ENCODE measurements at regions not wholly inside any gene's neighbourhood (a gene's known extent, or its start where the extent isn't known, plus 50 kb on each side); places are given as distances from the start of the nearest gene placed in this dataset.

DNA sequence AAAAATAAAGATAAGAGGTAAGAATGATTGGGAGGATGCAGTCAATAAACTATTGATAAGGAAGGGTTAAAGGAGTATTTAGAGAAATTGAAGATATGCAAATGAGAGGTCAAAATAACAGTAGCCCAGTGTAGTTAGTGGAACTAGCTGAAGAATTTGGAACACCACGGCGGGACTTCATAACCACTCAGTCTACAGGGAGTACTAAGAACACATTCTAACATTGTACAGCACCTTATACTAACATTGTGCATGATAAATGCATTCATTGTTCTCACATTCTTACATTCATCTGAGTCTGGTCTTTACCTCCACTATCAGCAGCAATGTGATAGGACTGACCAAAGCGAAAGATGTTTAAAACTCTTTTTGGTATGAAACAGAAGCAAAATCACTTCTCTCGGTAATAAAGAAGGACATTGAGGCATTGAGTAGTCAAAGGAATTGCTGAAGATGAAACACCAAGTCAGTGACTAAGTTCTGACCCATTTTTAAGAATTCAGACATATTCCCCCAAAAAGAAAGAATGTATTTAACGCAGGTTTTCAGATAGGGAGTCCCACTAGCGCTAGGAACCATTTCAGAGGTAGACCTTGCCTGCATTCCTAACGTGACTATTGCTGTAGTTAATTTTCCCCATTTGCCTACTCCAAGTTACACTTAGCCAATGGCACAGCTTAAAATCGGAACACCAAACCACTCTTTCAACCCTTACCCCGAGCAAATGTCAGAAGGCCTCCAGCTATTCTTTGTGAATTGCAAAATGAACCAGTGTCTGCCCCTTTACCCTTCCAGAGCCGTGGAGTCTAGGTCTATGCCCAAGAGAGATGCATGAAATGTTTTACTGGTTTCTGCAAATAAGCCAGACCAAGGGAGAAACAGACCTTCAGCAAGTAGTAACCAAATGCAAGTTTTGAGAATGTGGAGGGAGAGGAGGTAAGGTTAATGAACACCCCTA is 108.8 kb upstream of the IRF2BP2 start:
- TF ChIP-seq ZBTB20 (tag by site-specific recombination; IDR thresholded peaks at IDR 0.05), result no peak
- no peak for TF ChIP-seq ZSCAN30 (tag by site-specific recombination; IDR thresholded peaks at IDR 0.05)
- TF ChIP-seq ZNF19 (tag by site-specific recombination; IDR thresholded peaks at IDR 0.05; ENCODE audit: low read depth), result no peak
- no peak for TF ChIP-seq KLF10 (tag by site-specific recombination; IDR thresholded peaks at IDR 0.05)
- TF ChIP-seq, protein P1, sequence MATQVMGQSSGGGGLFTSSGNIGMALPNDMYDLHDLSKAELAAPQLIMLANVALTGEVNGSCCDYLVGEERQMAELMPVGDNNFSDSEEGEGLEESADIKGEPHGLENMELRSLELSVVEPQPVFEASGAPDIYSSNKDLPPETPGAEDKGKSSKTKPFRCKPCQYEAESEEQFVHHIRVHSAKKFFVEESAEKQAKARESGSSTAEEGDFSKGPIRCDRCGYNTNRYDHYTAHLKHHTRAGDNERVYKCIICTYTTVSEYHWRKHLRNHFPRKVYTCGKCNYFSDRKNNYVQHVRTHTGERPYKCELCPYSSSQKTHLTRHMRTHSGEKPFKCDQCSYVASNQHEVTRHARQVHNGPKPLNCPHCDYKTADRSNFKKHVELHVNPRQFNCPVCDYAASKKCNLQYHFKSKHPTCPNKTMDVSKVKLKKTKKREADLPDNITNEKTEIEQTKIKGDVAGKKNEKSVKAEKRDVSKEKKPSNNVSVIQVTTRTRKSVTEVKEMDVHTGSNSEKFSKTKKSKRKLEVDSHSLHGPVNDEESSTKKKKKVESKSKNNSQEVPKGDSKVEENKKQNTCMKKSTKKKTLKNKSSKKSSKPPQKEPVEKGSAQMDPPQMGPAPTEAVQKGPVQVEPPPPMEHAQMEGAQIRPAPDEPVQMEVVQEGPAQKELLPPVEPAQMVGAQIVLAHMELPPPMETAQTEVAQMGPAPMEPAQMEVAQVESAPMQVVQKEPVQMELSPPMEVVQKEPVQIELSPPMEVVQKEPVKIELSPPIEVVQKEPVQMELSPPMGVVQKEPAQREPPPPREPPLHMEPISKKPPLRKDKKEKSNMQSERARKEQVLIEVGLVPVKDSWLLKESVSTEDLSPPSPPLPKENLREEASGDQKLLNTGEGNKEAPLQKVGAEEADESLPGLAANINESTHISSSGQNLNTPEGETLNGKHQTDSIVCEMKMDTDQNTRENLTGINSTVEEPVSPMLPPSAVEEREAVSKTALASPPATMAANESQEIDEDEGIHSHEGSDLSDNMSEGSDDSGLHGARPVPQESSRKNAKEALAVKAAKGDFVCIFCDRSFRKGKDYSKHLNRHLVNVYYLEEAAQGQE (tag by site-specific recombination; IDR thresholded peaks at IDR 0.05), result no peak
- TF ChIP-seq, protein P2, sequence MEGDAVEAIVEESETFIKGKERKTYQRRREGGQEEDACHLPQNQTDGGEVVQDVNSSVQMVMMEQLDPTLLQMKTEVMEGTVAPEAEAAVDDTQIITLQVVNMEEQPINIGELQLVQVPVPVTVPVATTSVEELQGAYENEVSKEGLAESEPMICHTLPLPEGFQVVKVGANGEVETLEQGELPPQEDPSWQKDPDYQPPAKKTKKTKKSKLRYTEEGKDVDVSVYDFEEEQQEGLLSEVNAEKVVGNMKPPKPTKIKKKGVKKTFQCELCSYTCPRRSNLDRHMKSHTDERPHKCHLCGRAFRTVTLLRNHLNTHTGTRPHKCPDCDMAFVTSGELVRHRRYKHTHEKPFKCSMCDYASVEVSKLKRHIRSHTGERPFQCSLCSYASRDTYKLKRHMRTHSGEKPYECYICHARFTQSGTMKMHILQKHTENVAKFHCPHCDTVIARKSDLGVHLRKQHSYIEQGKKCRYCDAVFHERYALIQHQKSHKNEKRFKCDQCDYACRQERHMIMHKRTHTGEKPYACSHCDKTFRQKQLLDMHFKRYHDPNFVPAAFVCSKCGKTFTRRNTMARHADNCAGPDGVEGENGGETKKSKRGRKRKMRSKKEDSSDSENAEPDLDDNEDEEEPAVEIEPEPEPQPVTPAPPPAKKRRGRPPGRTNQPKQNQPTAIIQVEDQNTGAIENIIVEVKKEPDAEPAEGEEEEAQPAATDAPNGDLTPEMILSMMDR (tag by site-specific recombination; IDR thresholded peaks at IDR 0.05), result no peak
- TF ChIP-seq ZNF175 (tag by site-specific recombination; IDR thresholded peaks at IDR 0.05), result no peak
- TF ChIP-seq SP3 (tag by site-specific recombination; IDR thresholded peaks at IDR 0.05), result no peak
- TF ChIP-seq, protein P3, sequence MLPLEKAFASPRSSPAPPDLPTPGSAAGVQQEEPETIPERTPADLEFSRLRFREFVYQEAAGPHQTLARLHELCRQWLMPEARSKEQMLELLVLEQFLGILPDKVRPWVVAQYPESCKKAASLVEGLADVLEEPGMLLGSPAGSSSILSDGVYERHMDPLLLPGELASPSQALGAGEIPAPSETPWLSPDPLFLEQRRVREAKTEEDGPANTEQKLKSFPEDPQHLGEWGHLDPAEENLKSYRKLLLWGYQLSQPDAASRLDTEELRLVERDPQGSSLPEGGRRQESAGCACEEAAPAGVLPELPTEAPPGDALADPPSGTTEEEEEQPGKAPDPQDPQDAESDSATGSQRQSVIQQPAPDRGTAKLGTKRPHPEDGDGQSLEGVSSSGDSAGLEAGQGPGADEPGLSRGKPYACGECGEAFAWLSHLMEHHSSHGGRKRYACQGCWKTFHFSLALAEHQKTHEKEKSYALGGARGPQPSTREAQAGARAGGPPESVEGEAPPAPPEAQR (tag by site-specific recombination; IDR thresholded peaks at IDR 0.05), result no peak
- TF ChIP-seq ZNF174 (tag by site-specific recombination; IDR thresholded peaks at IDR 0.05), result no peak
- TF ChIP-seq MZF1 (tag by site-specific recombination; IDR thresholded peaks at IDR 0.05; ENCODE audit: borderline replicate concordance), result no peak

Data from HEK293 (cell line).